ENCODE measurements at regions not wholly inside any gene's neighbourhood (a gene's known extent, or its start where the extent isn't known, plus 50 kb on each side); places are given as distances from the start of the nearest gene placed in this dataset.

DNA sequence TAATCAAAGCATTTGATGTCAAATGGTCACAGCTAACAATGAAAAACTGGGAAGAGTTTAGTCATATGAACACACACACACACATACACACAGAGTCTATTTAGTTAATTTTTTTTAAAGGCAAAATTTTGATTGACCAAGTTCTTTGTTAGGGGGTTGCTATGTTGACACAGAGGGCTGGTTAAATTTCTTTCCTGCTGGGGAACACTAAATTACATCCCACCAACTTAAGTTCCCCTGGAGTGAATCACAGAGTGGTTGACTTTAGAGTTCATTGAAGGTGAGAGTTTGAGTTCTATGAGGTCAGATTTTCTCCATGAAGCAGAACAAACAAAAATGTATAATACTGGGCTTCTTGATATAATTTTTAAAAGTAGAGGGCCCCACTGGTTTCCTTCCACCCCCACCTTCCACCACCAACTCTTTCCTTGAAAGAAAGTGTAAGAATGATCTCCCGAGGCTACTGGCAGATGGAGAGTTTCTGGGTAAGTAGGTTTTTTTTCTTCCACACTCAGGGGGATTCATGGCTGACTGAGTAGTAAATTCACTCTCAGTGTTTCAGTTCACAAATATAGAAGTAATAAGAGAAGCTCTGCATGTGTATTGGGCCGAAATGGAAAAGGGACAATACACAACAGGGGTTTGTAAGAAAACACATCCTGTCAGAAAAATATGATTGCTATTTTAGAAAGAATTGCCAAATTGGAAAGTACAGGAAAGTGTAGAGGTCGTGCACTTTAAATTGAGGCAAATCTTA lies 917.0 kb upstream of the LCORL start:
- no peak overlapping the region for H3K4me3 ChIP-seq (replicated peaks in 1 of 3; ENCODE audit: insufficient read depth in 1 of 3, low read depth in 1 of 3, low read length in 3 of 3)
- no peaks in the 10 kb centered on the region for H3K79me2 ChIP-seq (ENCODE audit: control insufficient read depth, insufficient read depth, low read length)
- no peaks in the 10 kb centered on the region for H3K27me3 ChIP-seq (ENCODE audit: control insufficient read depth in 2 of 2, insufficient read depth in 2 of 2, low read length in 2 of 2)
- FAIRE-seq = no peak
- TF ChIP-seq MAX (IDR thresholded peaks at IDR 0.05; ENCODE audit: insufficient read depth, insufficient read length) (no peak), JUN (IDR thresholded peaks at IDR 0.05; ENCODE audit: borderline replicate concordance, insufficient read depth, insufficient read length, low read depth) (no peak), POLR2A (IDR thresholded peaks at IDR 0.05; ENCODE audit: low read depth, low read length) (no peak)
- DNase-seq (ENCODE audit: low read depth, low spot score) = no peak
- POLR2A ChIA-PET = no interaction called here
- no peaks in the 10 kb centered on the region for H4K20me1 ChIP-seq (replicated peaks; ENCODE audit: control insufficient read depth, extremely low read depth, insufficient read depth, low read length)
- no peaks in the 10 kb centered on the region for H3K4me1 ChIP-seq (ENCODE audit: control insufficient read depth, extremely low read depth, insufficient read depth, low read length)
- no peaks in the 10 kb centered on the region for H3K36me3 ChIP-seq (ENCODE audit: control insufficient read depth in 2 of 2, extremely low read depth in 1 of 2, insufficient read depth in 2 of 2, low read length in 2 of 2)
- no peaks in the 10 kb centered on the region for H3K9me3 ChIP-seq (replicated peaks; ENCODE audit: control insufficient read depth, insufficient read depth, low read length)
- no peaks in the 10 kb centered on the region for H3K9me1 ChIP-seq (replicated peaks; ENCODE audit: control insufficient read depth, extremely low read depth, insufficient read depth, low read length)
- CTCF ChIA-PET = no interaction called here
- intact Hi-C loops (cut with micrococcal nuclease) = no loop called here
- no peak overlapping the region for H3K4me2 ChIP-seq (ENCODE audit: insufficient read depth, low read length)
- no peak overlapping the region for H3K27ac ChIP-seq (ENCODE audit: insufficient read depth, low read depth, low read length)
- no peak overlapping the region for H2AFZ ChIP-seq (ENCODE audit: low read depth, low read length)
- dilution Hi-C loops (cut with MboI; ENCODE audit: extremely low pct_ligation_motif_present, low sequenced_read_pairs) = no loop called here
- H3K9ac ChIP-seq (replicated peaks; ENCODE audit: extremely low read depth, insufficient read depth, low read length) = no peak overlapping the region
- BruUV-seq (replicated peaks) = no TSS peak

DNA sequence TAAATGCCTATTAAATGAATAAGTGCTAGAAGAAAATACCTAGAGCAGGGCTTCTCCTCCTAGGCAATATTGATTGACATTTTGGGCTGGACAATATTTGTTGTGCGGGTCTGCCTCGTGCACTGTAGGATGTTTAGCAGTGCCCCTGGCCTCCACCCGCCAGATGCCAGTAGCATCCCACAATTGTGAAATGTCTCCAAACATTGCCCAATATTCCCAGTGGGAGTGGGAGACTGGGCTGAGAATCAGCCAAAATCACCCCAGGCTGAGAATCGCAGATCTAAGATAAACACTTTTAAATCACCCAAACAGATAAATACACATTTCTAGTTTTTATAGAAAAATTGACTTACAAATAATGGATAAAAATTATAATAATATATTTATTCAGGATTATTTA lies 916.2 kb upstream of the LCORL start:
- Histone ChIP-seq H3K4me2 (ENCODE audit: insufficient read depth, low read length) (no peak overlapping the region), H3K79me2 (ENCODE audit: control insufficient read depth, insufficient read depth, low read length) (no peaks in the 10 kb centered on the region), H3K27me3 (ENCODE audit: control insufficient read depth in 2 of 2, insufficient read depth in 2 of 2, low read length in 2 of 2) (no peaks in the 10 kb centered on the region), H3K4me3 (replicated peaks in 1 of 3; ENCODE audit: insufficient read depth in 1 of 3, low read depth in 1 of 3, low read length in 3 of 3) (no peak overlapping the region), H3K9ac (replicated peaks; ENCODE audit: extremely low read depth, insufficient read depth, low read length) (no peak overlapping the region), H3K27ac (ENCODE audit: insufficient read depth, low read depth, low read length) (no peak overlapping the region), H3K9me3 (replicated peaks; ENCODE audit: control insufficient read depth, insufficient read depth, low read length) (no peaks in the 10 kb centered on the region), H2AFZ (ENCODE audit: low read depth, low read length) (no peak overlapping the region), H3K9me1 (replicated peaks; ENCODE audit: control insufficient read depth, extremely low read depth, insufficient read depth, low read length) (no peaks in the 10 kb centered on the region), H3K4me1 (ENCODE audit: control insufficient read depth, extremely low read depth, insufficient read depth, low read length) (no peaks in the 10 kb centered on the region), H3K36me3 (ENCODE audit: control insufficient read depth in 2 of 2, extremely low read depth in 1 of 2, insufficient read depth in 2 of 2, low read length in 2 of 2) (no peaks in the 10 kb centered on the region), H4K20me1 (replicated peaks; ENCODE audit: control insufficient read depth, extremely low read depth, insufficient read depth, low read length) (no peaks in the 10 kb centered on the region)
- intact Hi-C loops (cut with micrococcal nuclease) (no loop called here), dilution Hi-C loops (cut with MboI; ENCODE audit: extremely low pct_ligation_motif_present, low sequenced_read_pairs) (no loop called here)
- ChIA-PET POLR2A (no interaction called here), CTCF (no interaction called here)
- no peak for DNase-seq (ENCODE audit: low read depth, low spot score)
- TF ChIP-seq POLR2AphosphoS5 (IDR thresholded peaks at IDR 0.05; ENCODE audit: insufficient read depth, low read depth, low read length) = no peak
- TF ChIP-seq MAX (IDR thresholded peaks at IDR 0.05; ENCODE audit: insufficient read depth, insufficient read length) = no peak
- no peak for TF ChIP-seq FOS (IDR thresholded peaks at IDR 0.05; ENCODE audit: borderline replicate concordance, insufficient read depth, low read length)
- no peak for TF ChIP-seq CTCF (IDR thresholded peaks at IDR 0.05; ENCODE audit: extremely low read depth in 1 of 2, insufficient read depth in 1 of 2, low read depth in 1 of 2, low read length in 2 of 2)
- TF ChIP-seq JUN (IDR thresholded peaks at IDR 0.05; ENCODE audit: borderline replicate concordance, insufficient read depth, insufficient read length, low read depth) = no peak
- no peak for TF ChIP-seq EZH2 (IDR thresholded peaks at IDR 0.05; ENCODE audit: borderline replicate concordance, low read depth, low read length, severe bottlenecking)
- no peak for TF ChIP-seq POLR2A (IDR thresholded peaks at IDR 0.05; ENCODE audit: low read depth, low read length)
- no peak for TF ChIP-seq GATA2 (IDR thresholded peaks at IDR 0.05; ENCODE audit: insufficient read depth, insufficient read length, low read depth, low read length)
- TF ChIP-seq MYC (IDR thresholded peaks at IDR 0.05; ENCODE audit: low read depth, low read length) = no peak
- FAIRE-seq = no peak
- no TSS peak for BruUV-seq (replicated peaks)

Measured in endothelial cell of umbilical vein (primary cell).